Panc1 (cell line): ENCODE measurements at regions not wholly inside any gene's neighbourhood (a gene's known extent, or its start where the extent isn't known, plus 50 kb on each side); places are given as distances from the start of the nearest gene placed in this dataset.

Experiments
- ATAC-seq: fragments of 200-7000 bp; cut with Tn5 transposase; 2 replicates; pipeline ENCODE4 v1.9.1; 2020; ENCODE audit warnings: mild to moderate bottlenecking, moderate library complexity
- BruUV-seq: library from RNA; stranded (reverse); fragments of 400-500 nt; replicated peaks from 2 replicates; lab custom pipeline; 2021; lab: Mats Ljungman, UMichigan
- CTCF ChIA-PET: fragments of 300-600 bp; sonication (Branson Sonifier 250); formaldehyde crosslinking; loops from one replicate; lab custom pipeline; 2022; ENCODE audit warnings: antibody characterized with exemption; lab: Charles Lee
- POLR2A ChIA-PET: fragments of 300-600 bp; sonication (Branson Sonifier 250); formaldehyde crosslinking; loops from one replicate; lab custom pipeline; 2022; ENCODE audit warnings: antibody characterized with exemption; lab: Charles Lee
- DNase-seq: peaks from one replicate; pipeline ENCODE4 v3.0.0-alpha.2; 2010; ENCODE audit warnings: low read depth, low spot score
- H3K27ac ChIP-seq: 2 replicates; pipeline ENCODE4 v1.5.1; 2011; ENCODE audit warnings: mild to moderate bottlenecking, low read length, inconsistent platforms
- H3K27me3 ChIP-seq: fragments of 200-500 bp; sonication (Bioruptor generic); 2 replicates; pipeline ENCODE4 v1.6.0; 2014; ENCODE audit warnings: low read length, inconsistent platforms; ENCODE audit not compliant: control insufficient read depth, insufficient read depth
- H3K36me3 ChIP-seq: fragments of 200-500 bp; sonication (Bioruptor generic); 2 replicates; pipeline ENCODE4 v1.5.1; 2014; ENCODE audit warnings: inconsistent platforms, mild to moderate bottlenecking, low read length, moderate library complexity; ENCODE audit not compliant: control insufficient read depth, insufficient read depth
- H3K4me1 ChIP-seq: 2 replicates; pipeline ENCODE4 v1.5.1; 2011; ENCODE audit warnings: inconsistent platforms, mild to moderate bottlenecking, low read length, moderate library complexity; ENCODE audit not compliant: control insufficient read depth, insufficient read depth
- H3K4me3 ChIP-seq, 2 experiments: 2 replicates each; pipeline ENCODE4 v1.5.1; 2011 to 2012; ENCODE audit warnings: low read depth in 2 of 2, low read length in 2 of 2, mild to moderate bottlenecking in 2 of 2, inconsistent platforms in 1 of 2, moderate library complexity in 1 of 2
- H3K9me3 ChIP-seq: fragments of 200-500 bp; sonication (Bioruptor generic); 2 replicates; pipeline ENCODE4 v1.5.1; 2014; ENCODE audit warnings: low read depth, mild to moderate bottlenecking, inconsistent platforms, low read length, moderate library complexity; ENCODE audit not compliant: control insufficient read depth, insufficient read depth
- POLR2AphosphoS5 ChIP-seq: IDR thresholded peaks from 2 replicates; pipeline ENCODE4 v1.6.1; 2012; ENCODE audit warnings: mild to moderate bottlenecking, low read depth, low read length, moderate library complexity
- SIN3A ChIP-seq: IDR thresholded peaks from 2 replicates; pipeline ENCODE4 v1.6.1; 2012; ENCODE audit warnings: low read depth, mild to moderate bottlenecking, low read length, moderate library complexity, borderline replicate concordance; ENCODE audit not compliant: insufficient read depth
- TCF7L2 ChIP-seq: IDR thresholded peaks from 2 replicates; pipeline ENCODE4 v1.6.1; 2011; ENCODE audit warnings: mild to moderate bottlenecking, low read depth, low read length, inconsistent platforms
- in situ Hi-C: cut with HindIII; loops from 2 replicates; pipeline ENCODE4 v1.10.0; 2016; ENCODE audit warnings: low sequenced_read_pairs, low pct_unique_long_range_greater_than_20kb
- intact Hi-C: fragments of 100-400 bp; cut with micrococcal nuclease; formaldehyde crosslinking; loops from one replicate; pipeline ENCODE4 v1.10.0; 2022; ENCODE audit not compliant: unreplicated experiment
- TF ChIP-seq, protein P1 (sequence below): fragments of 450-650 bp; IDR thresholded peaks from 2 replicates; pipeline ENCODE4 v1.5.1; 2017; ENCODE audit warnings: mild to moderate bottlenecking
- TF ChIP-seq, protein P2 (sequence below), 2 experiments: IDR thresholded peaks; 2 replicates each; pipeline ENCODE4 v1.6.1; 2011 to 2012; ENCODE audit warnings: low read depth in 2 of 2, control low read depth in 1 of 2, low read length in 1 of 2, mild to moderate bottlenecking in 1 of 2, moderate library complexity in 1 of 2; ENCODE audit not compliant: insufficient read depth in 1 of 2

DNA sequence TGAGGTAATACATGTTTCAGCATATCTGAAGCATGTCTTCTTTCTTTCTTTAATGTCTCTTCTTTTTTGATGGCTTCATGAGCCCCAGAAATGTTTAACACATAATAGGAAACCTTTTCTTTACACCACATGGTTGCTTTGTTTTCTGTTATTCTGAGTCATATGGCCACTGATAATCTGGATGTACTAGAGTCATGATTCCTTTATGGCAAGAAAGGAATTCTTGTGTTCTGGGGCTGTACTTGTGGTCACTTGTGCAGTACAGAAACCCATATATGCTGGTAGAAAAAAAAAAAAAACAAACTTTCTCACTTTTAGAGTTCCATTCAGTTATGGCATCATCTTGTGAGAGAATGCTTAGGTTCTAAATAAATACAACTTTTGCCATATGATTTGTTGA, 1669.3 kb upstream of the CDH9 start:
- intact Hi-C loops = no loop called here
- ChIA-PET CTCF (no interaction called here), POLR2A (no interaction called here)
- H3K36me3 ChIP-seq = no peaks in the 10 kb centered on the region
- H3K9me3 ChIP-seq = no peaks in the 10 kb centered on the region
- H3K4me1 ChIP-seq = no peaks in the 10 kb centered on the region
- H3K4me3 ChIP-seq = no peak overlapping the region
- no peaks in the 10 kb centered on the region for H3K27me3 ChIP-seq
- H3K27ac ChIP-seq = no peak overlapping the region
- in situ Hi-C loops = no loop called here
- no peak for TF ChIP-seq TCF7L2
- TF ChIP-seq SIN3A = no peak
- no TSS peak for BruUV-seq
- DNase-seq = no peak
- ATAC-seq = no peak

DNA sequence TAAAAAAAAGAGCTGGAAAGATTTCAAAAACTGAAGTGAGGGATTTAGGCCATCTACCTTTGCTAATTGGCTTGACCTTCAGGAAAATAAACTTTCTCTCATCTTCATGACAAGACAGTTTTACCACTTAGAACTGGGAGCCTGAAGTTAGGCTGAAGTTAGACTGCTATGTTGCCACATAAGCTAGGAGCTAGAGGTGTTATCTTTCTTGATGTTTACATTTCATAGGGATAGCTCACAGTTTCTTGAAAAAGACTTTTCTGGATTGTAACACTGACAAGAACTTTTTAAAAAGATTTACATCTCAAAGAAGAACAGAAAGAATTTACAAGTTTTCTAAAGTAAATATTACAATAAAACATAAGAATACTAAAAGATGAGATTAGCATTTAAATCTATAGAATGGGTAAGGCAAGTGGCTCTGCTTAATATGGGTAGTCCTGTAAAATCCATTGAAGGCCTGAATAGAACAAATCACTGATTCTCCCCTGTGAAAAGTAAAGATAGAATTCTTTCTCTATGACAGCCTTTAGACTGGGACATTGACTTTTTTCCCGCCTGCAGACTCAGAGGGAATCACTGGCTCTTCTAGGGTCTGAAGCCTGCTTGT, 1665.4 kb upstream of the CDH9 start:
- Histone ChIP-seq H3K4me3 (no peak overlapping the region), H3K27me3 (no peaks in the 10 kb centered on the region), H3K4me1 (no peaks in the 10 kb centered on the region), H3K27ac (no peak overlapping the region), H3K9me3 (no peaks in the 10 kb centered on the region; the same call in 1 of the 2 replicates), H3K36me3 (no peaks in the 10 kb centered on the region)
- intact Hi-C loops (no loop called here), in situ Hi-C loops (no loop called here)
- POLR2A ChIA-PET = no interaction called here
- TF ChIP-seq, protein P1, sequence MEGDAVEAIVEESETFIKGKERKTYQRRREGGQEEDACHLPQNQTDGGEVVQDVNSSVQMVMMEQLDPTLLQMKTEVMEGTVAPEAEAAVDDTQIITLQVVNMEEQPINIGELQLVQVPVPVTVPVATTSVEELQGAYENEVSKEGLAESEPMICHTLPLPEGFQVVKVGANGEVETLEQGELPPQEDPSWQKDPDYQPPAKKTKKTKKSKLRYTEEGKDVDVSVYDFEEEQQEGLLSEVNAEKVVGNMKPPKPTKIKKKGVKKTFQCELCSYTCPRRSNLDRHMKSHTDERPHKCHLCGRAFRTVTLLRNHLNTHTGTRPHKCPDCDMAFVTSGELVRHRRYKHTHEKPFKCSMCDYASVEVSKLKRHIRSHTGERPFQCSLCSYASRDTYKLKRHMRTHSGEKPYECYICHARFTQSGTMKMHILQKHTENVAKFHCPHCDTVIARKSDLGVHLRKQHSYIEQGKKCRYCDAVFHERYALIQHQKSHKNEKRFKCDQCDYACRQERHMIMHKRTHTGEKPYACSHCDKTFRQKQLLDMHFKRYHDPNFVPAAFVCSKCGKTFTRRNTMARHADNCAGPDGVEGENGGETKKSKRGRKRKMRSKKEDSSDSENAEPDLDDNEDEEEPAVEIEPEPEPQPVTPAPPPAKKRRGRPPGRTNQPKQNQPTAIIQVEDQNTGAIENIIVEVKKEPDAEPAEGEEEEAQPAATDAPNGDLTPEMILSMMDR = no peak
- TF ChIP-seq SIN3A (no peak), POLR2AphosphoS5 (no peak), TCF7L2 (no peak)
- TF ChIP-seq, protein P2, sequence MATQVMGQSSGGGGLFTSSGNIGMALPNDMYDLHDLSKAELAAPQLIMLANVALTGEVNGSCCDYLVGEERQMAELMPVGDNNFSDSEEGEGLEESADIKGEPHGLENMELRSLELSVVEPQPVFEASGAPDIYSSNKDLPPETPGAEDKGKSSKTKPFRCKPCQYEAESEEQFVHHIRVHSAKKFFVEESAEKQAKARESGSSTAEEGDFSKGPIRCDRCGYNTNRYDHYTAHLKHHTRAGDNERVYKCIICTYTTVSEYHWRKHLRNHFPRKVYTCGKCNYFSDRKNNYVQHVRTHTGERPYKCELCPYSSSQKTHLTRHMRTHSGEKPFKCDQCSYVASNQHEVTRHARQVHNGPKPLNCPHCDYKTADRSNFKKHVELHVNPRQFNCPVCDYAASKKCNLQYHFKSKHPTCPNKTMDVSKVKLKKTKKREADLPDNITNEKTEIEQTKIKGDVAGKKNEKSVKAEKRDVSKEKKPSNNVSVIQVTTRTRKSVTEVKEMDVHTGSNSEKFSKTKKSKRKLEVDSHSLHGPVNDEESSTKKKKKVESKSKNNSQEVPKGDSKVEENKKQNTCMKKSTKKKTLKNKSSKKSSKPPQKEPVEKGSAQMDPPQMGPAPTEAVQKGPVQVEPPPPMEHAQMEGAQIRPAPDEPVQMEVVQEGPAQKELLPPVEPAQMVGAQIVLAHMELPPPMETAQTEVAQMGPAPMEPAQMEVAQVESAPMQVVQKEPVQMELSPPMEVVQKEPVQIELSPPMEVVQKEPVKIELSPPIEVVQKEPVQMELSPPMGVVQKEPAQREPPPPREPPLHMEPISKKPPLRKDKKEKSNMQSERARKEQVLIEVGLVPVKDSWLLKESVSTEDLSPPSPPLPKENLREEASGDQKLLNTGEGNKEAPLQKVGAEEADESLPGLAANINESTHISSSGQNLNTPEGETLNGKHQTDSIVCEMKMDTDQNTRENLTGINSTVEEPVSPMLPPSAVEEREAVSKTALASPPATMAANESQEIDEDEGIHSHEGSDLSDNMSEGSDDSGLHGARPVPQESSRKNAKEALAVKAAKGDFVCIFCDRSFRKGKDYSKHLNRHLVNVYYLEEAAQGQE (IDR thresholded peaks at IDR 0.05; ENCODE audit: insufficient read depth in 1 of 2, low read depth in 2 of 2, low read length in 1 of 2) = no peak
- CTCF ChIA-PET = no interaction called here
- no TSS peak for BruUV-seq
- DNase-seq = no peak
- ATAC-seq = no peak

DNA sequence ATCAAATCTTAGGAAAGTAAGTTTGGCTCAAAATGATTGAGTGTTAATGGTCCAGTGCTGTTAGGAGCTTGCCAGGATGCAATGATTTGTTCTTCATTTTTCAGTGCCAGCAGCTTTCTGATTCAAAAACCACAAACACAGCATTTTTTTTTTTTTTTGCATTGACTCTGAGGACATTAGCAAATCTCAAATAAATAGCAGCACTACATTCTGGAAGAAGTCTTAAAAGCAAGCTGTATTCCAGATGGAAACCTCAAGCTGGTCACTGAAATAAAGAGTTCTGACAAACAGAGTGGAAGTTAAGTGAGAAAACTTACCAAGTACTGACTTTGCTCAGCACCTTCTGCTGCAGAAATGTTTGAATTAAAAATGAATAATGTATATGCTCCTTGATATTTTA, 1653.1 kb upstream of the CDH9 start:
- CTCF ChIA-PET = interaction anchor here (0.7 kb wide), 1 partner anchor 49 kb away, joined by 3 read pairs; no protein-coding TSS in a partner anchor
- no TSS peak for BruUV-seq

More for the DNA sequence above, 1653.1 kb upstream of the CDH9 start:
- Histone ChIP-seq H3K9me3 (no peaks in the 10 kb centered on the region), H3K36me3 (no peaks in the 10 kb centered on the region), H3K27ac (no peak overlapping the region), H3K4me1 (no peaks in the 10 kb centered on the region), H3K4me3 (no peak overlapping the region), H3K27me3 (no peaks in the 10 kb centered on the region)
- POLR2A ChIA-PET = no interaction called here
- in situ Hi-C loops = no loop called here
- DNase-seq (no peak), ATAC-seq (no peak)
- TF ChIP-seq, protein P2 (IDR thresholded peaks at IDR 0.05; ENCODE audit: insufficient read depth in 1 of 2, low read depth in 2 of 2, low read length in 1 of 2) = no peak
- TF ChIP-seq SIN3A (no peak), POLR2AphosphoS5 (no peak), TCF7L2 (no peak)
- TF ChIP-seq, protein P1 = no peak
- intact Hi-C loops = no loop called here
